ENCODE measurements at regions not wholly inside any gene's neighbourhood (a gene's known extent, or its start where the extent isn't known, plus 50 kb on each side); places are given as distances from the start of the nearest gene placed in this dataset.

DNA sequence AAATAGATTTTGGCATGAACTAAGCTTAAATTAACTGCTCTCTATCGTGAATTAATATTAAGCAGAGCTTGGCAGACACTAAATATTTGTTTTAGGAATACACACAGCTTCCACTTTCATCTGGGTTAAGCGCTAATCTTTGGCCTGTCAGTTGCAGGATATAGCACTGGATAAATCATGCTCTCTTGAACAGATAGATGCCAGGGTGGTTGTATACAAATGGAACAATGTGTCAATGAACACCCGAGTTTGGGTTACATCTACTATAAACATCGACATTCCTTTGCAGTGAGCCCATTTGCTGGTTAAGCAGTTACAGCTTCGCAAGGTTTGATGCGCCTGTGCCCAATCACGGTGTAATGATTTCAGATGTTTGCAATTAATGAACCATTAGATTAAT lies 338.2 kb upstream of the ZFP64 start:
- TF ChIP-seq, protein P1, sequence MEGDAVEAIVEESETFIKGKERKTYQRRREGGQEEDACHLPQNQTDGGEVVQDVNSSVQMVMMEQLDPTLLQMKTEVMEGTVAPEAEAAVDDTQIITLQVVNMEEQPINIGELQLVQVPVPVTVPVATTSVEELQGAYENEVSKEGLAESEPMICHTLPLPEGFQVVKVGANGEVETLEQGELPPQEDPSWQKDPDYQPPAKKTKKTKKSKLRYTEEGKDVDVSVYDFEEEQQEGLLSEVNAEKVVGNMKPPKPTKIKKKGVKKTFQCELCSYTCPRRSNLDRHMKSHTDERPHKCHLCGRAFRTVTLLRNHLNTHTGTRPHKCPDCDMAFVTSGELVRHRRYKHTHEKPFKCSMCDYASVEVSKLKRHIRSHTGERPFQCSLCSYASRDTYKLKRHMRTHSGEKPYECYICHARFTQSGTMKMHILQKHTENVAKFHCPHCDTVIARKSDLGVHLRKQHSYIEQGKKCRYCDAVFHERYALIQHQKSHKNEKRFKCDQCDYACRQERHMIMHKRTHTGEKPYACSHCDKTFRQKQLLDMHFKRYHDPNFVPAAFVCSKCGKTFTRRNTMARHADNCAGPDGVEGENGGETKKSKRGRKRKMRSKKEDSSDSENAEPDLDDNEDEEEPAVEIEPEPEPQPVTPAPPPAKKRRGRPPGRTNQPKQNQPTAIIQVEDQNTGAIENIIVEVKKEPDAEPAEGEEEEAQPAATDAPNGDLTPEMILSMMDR (IDR thresholded peaks at IDR 0.05) = no peak
- TF ChIP-seq POLR2A (IDR thresholded peaks at IDR 0.05) (no peak), EP300 (IDR thresholded peaks at IDR 0.05) (no peak)

Data from tibial nerve (tissue), 4 donors.